Left cardiac atrium (tissue), 4 donors: ENCODE measurements at regions not wholly inside any gene's neighbourhood (a gene's known extent, or its start where the extent isn't known, plus 50 kb on each side); places are given as distances from the start of the nearest gene placed in this dataset.

ENCODE experiments used
- ATAC-seq, 2 donors: fragments of 200-7000 bp; cut with Tn5 transposase; one replicate each; pipeline ENCODE4 v1.9.1; 2020; ENCODE audit warnings: mild to moderate bottlenecking in 2 of 2, moderate library complexity in 2 of 2
- DNase-seq: peaks from one replicate; pipeline ENCODE4 v3.0.0-alpha.2; 2020
- intact Hi-C, 2 donors: fragments of 100-400 bp; cut with DNase I; formaldehyde crosslinking; loops; one replicate each; pipeline versions ENCODE4 v1.14.1 to v1.15.1; 2022 to 2023
- donor health status: DM: no; HTN: yes; CAD: no.
- donor health status: DM: no; HTN: yes; CAD: no; lungs with severe emphysema.
- donor health status: DM: yes; HTN: yes; CAD: no.
- donor health status: Dilated cardiomyopathy.

DNA sequence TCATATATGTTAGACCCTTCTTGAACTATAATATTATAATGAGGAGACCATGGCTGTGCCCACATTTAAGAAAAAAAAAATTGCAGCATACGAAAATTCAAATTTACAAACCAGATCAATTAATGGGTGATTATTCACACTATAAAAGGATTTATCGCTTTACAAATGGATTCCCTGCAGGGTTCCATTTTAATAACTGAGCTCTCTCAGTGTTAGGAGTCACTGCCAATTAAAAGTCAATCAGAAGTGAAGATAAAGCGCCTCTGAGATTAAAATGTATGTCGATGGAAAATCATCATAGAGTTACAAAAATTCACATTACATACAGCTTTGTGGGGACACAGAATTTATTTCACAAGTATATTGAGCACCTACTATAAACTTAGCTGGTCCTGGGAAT, 66.6 kb upstream of the SMARCA2 start:
- DNase-seq: no peak
- ATAC-seq: no peak
- intact Hi-C loops: no loop called here

DNA sequence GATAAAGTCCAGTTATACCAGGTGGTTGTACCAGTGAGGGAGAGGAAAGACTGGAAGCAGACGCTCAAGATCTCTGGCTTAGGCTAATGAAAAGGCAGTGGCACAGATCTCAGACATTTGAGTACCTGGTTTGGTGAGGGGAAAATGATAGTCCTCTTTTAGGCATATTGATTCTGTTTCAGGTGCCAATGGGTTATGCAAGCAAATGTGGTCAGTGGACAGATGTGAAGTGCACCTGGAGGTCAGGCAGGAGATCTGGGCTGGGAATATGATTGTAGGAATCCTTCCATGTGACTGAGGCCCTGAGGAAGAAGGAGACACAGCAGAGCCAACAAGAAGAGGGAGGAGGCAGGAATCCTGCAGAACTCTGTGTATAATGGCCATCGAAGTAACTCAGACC, 63.7 kb upstream of the SMARCA2 start:
- no peak for ATAC-seq
- intact Hi-C loops: no loop called here
- DNase-seq: no peak

DNA sequence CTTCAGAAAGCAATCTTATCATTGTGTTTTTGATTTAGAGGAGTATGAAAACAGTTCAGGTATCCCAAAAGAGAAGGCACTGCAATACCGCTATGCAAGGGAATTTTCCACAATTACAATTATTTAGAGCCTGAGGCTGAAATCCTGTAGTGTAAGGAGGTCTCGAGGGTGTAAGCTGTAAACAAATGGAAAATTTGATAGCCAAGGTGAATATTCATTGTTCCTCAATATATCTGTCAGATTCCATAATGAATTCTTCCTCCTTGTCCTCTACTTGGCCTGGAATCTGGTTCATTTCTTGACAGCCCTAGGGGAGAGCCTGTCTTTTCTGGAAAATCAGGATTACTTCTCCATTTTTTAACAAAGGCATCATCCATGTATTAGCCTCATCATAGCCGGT, 63.1 kb upstream of the SMARCA2 start:
- DNase-seq (no peak), ATAC-seq (no peak)
- intact Hi-C loops: no loop called here

DNA sequence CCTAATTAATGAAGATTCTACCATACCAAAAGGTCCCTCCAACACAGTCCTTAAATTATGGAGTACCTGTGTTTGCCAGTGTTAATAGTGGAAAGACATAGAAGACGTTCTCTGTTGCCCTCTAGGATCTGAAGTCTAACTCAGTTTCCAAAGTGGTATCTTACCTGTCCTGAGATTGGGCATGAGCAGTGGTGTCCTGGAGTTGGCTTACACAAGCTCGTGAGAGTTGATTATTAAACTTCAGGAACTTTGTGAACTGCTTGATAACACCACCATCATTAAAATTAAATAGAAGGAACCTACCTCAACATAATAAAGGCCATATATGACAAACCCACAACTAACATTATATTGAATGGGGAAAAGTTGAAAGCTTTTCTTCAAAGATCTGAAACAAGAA, 60.9 kb upstream of the SMARCA2 start:
- ATAC-seq: no peak
- no peak for DNase-seq
- intact Hi-C loops: no loop called here

DNA sequence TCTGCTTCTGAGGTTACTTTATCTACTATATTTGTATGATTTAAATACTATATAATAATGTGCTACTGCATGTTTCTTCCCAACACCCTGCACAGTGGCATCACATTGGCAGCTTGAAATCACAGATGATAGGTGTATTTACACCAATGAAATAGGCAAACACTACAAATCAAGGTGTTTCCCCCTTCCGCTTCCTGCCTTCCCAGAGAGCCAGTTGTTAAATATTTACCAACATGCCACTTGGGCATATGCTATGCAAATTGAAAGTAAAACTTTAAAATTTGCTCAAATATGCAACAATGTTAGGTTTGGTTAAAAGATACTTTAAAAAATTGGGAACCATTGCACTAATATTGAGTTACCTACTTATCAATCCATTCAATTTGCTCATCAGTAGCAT, 58.2 kb upstream of the SMARCA2 start:
- ATAC-seq (no peak), DNase-seq (no peak)
- intact Hi-C loops: no loop called here

DNA sequence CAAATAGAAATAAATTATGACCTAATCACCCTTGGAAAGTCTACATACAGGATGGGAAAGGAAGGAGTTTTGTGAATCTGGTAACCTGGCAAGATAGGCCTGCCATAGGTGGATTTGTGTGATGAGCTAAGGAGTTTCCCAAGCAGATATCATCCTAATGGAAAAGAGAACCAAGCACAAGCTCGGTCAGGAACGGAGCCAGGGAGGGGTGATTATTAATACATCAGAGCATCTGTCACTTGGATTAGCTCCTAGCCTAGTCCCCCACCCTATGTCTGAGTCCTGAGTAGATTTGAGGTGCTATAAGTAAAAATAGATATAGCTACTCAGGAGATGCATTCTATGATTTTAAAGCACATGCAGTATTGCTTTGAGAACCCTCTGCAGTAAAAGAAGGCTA, 57.3 kb upstream of the SMARCA2 start:
- no peak for ATAC-seq
- intact Hi-C loops: no loop called here
- no peak for DNase-seq

DNA sequence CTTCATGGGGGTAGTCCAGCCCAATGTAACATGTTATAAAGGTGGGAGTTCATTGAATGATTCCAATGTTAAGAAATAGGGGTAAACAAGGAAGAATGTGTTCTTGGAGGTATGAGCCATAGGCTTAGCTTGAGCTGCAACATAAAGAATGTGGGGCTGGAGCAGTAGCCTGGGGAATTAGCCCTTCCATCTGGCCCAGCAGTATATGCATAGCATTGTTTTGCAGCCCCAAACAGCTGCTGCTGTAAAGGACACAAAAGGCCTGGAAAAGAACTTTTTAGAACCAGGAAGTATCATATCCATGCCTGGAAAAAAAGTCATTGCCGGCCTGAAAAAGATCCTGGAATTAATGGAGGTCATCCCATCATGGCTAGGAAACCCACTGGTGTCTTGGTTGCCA, 55.8 kb upstream of the SMARCA2 start:
- DNase-seq (no peak), ATAC-seq (no peak)
- intact Hi-C loops: no loop called here

DNA sequence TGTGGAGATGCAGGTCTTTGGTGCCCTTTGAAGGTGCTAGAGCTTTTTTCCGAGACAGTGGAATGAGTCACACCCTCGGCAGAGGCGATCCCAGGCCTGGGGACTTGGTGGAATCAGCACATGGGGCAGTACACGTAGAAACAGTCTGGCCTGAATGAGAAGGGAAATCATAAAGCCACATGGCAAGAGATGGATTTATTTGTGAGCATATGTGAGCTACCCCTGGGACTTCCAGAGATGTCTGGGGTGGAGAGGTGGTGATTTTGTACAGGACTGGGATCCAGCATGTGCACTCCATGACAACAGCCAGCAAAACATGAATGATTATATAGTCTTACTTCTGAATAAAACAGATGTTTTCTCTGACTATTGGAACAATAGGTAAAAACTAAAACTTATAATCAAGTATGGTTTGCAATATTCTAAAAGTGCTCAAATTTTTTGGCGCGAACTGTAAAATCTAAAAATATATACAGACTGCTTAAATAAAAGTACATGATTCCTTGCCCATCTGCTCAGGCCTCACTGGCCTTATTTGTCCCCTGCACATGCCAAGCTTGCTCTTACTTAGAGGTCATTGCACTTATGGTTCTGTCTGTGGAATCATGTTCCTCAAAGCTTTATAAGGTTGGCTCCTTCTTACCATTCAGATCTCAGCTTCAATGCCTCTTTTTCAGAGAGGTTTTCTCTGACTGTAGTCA, 54.7 kb upstream of the SMARCA2 start:
- DNase-seq (no peak), ATAC-seq (peak in 1 of 2 donors; percentile 40)
- intact Hi-C loops: no loop called here

DNA sequence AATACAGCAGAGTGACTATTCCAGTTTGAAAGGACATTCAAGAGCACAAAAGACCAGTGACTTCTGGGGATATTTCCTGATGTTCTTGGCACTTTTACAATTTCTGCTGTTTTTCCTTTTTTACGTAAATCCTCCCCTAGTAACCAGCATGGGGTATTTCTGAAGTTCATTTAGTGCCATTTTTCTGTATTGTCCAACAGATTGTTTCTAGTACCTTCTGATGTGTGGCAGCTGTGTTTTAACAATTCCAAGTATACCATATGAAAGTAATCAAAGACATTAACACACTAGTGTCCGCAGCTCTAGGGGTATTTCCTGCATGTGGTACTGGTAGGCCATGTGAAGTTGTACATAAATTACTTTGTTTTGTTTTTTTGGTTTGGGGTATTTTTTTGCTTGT, 53.0 kb upstream of the SMARCA2 start:
- ATAC-seq (no peak), DNase-seq (no peak)
- intact Hi-C loops: no loop called here

DNA sequence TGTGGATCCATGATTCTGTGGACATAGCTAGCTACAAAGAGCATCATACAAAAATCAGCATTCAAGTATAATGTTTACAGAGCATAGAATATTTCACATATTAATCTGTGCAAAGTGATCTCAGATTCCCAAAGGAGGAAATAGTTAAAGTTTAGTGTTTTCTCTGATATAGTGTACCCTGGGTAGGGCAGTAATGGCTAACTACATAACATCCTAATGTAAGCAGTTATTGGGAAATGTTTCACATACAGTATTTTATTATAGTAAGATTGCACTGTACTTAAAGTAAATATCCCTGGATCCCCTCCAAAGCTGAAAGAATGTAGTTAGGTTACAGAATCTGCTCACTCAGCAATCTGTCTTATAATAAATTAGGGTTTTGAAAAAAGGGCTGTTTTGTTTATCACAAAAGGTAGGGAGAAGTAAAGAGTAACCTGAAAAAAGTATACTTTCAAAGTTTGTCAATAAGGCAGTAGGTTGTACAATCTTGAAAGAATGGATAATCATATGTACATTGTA, 52.5 kb upstream of the SMARCA2 start:
- intact Hi-C loops: no loop called here
- no peak for DNase-seq
- no peak for ATAC-seq

DNA sequence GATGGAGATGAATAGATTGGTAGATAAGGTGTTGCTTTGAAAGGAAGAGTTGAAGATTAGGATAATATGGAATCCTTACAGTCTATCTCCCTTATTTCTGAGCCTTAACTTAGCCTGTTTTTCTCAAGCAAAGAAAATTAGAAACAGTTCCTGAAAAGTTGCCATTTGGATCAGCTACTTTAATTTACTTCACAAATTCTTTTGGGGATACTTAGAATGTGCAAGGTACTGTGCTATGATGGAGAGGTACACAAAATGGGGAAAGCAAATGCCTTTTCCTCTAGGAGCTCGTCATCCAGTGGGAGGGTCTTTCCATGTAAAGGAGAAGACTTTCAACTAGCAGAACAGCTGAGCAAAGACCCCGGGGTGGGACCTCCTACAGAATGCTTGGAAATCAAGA, 51.1 kb upstream of the SMARCA2 start:
- ATAC-seq (no peak), DNase-seq (no peak)
- intact Hi-C loops: no loop called here
